Prostate gland (tissue), 2 donors: ENCODE measurements at regions not wholly inside any gene's neighbourhood (a gene's known extent, or its start where the extent isn't known, plus 50 kb on each side); places are given as distances from the start of the nearest gene placed in this dataset.

ENCODE experiments used
- DNase-seq: peaks from one replicate; pipeline ENCODE4 v3.0.0-alpha.2; 2019; ENCODE audit warnings: low spot score
- H3K27ac ChIP-seq, 2 donors: fragments of 200-600 bp; sonication (generic); 2 replicates each; pipeline ENCODE4 v1.5.1; 2017 to 2019
- H3K27me3 ChIP-seq: fragments of 200-600 bp; sonication (generic); replicated peaks from 2 replicates; pipeline ENCODE4 v1.5.1; 2019; ENCODE audit not compliant: insufficient read depth
- H3K36me3 ChIP-seq, 2 donors: fragments of 200-600 bp; sonication (generic); 1 replicate in 1 of 2; 2 replicates in 1 of 2; pipeline versions ENCODE4 v1.5.1 to v1.8.1; 2017 to 2019
- H3K4me1 ChIP-seq: fragments of 200-600 bp; sonication (generic); replicated peaks from 2 replicates; pipeline ENCODE4 v1.5.1; 2019
- H3K4me3 ChIP-seq, 2 donors: fragments of 200-600 bp; sonication (generic); 2 replicates each; pipeline ENCODE4 v1.5.1; 2017 to 2019
- H3K9me3 ChIP-seq: fragments of 200-600 bp; sonication (generic); 2 replicates; pipeline ENCODE4 v1.5.1; 2017
- CTCF ChIP-seq, 4 experiments: fragments of 200-600 bp in 2 of 4; fragments of 450-650 bp in 2 of 4; sonication (generic) in 2 of 4; IDR thresholded peaks; 1 replicate in 3 of 4; 2 replicates in 1 of 4; pipeline ENCODE4 v1.5.1; 2016 to 2019; ENCODE audit warnings: antibody characterized with exemption in 4 of 4, mild to moderate bottlenecking in 2 of 4, moderate library complexity in 2 of 4
- POLR2A ChIP-seq: fragments of 450-650 bp; IDR thresholded peaks from one replicate; pipeline ENCODE4 v1.6.1; 2016; ENCODE audit warnings: antibody characterized with exemption, mild to moderate bottlenecking
- POLR2AphosphoS5 ChIP-seq: sonication (generic); formaldehyde crosslinking; IDR thresholded peaks from one replicate; pipeline ENCODE4 v1.6.1; 2017; ENCODE audit warnings: antibody characterized with exemption
- WGBS: methylation state at CpG from one replicate; pipeline ENCODE4 v1.1.5; 2018; 5-methylcytosine and 5-hydroxymethylcytosine counted together
- intact Hi-C: fragments of 100-400 bp; cut with DNase I; formaldehyde crosslinking; loops from one replicate; pipeline ENCODE4 v1.14.2; 2022

GRCh38 chr5:143715616-143716015, 96.3 kb upstream of the HMHB1 start:
- Histone ChIP-seq H3K4me1 (no peaks in the 10 kb centered on the region), H3K27me3 (no peaks in the 10 kb centered on the region), H3K27ac (no peak overlapping the region), H3K4me3 (no peak overlapping the region), H3K36me3 (no peaks in the 10 kb centered on the region), H3K9me3 (no peaks in the 10 kb centered on the region)
- DNase-seq = no peak
- WGBS = 94% methylated on average over 3 of the region's 3 CpGs
- intact Hi-C loops = no loop called here
- no peak for TF ChIP-seq POLR2A
- no peak for TF ChIP-seq CTCF (IDR thresholded peaks at IDR 0.05)
- no peak for TF ChIP-seq POLR2AphosphoS5

GRCh38 chr5:143714629-143715028, 97.3 kb upstream of the HMHB1 start:
- no peaks in the 10 kb centered on the region for H3K9me3 ChIP-seq
- no peak overlapping the region for H3K27ac ChIP-seq
- no peaks in the 10 kb centered on the region for H3K27me3 ChIP-seq
- H3K4me1 ChIP-seq = no peaks in the 10 kb centered on the region
- DNase-seq = no peak
- no peak overlapping the region for H3K4me3 ChIP-seq
- H3K36me3 ChIP-seq = no peaks in the 10 kb centered on the region
- TF ChIP-seq CTCF (IDR thresholded peaks at IDR 0.05) (no peak), POLR2AphosphoS5 (no peak), POLR2A (no peak)
- intact Hi-C loops = no loop called here
- 94% methylated on average over 4 of the region's 4 CpGs for WGBS

DNA sequence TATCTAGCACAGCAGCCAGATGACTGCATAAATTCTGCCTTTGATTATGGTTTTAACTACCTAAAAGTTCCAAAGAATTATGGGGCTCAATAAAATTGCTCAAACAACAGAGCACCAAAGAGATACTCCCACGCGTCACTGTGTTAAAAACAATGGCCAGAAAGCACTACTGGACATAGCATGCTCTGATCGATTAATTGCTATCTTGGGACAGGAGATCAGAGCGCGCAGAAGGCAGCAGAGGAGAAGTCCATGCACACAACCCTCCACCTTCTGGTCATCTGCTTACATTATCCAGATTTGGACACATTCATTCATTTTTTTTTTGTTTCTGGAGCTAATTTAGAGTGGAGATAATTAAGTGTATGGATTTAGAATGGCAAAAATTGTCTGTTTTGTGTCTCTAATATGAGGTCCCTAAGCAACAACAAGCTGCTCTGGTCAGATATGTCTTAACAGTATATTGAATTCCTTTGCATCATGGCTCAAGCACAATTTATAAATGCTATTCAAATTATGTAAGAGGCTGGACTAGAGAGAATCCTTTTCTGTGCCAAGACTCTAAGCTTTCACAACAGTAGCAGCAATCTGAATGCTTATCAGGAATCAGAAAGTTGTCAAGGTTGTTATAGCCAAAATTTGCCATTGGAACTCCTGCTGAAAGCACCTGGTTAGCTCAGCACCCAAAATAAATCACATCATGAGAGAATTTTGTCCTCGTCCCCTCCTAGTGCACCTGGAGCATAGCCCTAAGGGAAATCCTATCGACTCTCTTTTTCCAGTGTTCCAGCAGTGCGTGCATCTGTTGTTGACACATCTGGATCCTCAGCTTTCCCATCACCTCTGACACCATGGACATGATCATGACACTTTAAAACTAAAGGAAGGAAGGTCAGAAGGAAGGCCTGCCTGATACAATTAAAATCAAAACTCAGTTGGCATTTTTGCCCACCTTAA, 98.6 kb upstream of the HMHB1 start:
- 62% methylated on average over 8 of the region's 8 CpGs for WGBS
- Histone ChIP-seq H3K9me3 (no peaks in the 10 kb centered on the region), H3K27me3 (no peaks in the 10 kb centered on the region), H3K4me1 (no peaks in the 10 kb centered on the region), H3K4me3 (no peak overlapping the region), H3K36me3 (no peaks in the 10 kb centered on the region), H3K27ac (no peak overlapping the region)
- intact Hi-C loops = no loop called here
- no peak for DNase-seq
- TF ChIP-seq POLR2AphosphoS5 = no peak
- TF ChIP-seq POLR2A = no peak
- no peak for TF ChIP-seq CTCF (IDR thresholded peaks at IDR 0.05)

- no peak overlapping the region for H3K27ac ChIP-seq
- TF ChIP-seq POLR2AphosphoS5 (no peak), CTCF (IDR thresholded peaks at IDR 0.05) (no peak), POLR2A (no peak)
- H3K4me3 ChIP-seq = no peak overlapping the region
- DNase-seq = no peak
- no peaks in the 10 kb centered on the region for H3K9me3 ChIP-seq
- H3K36me3 ChIP-seq = no peaks in the 10 kb centered on the region
- no peaks in the 10 kb centered on the region for H3K27me3 ChIP-seq
- intact Hi-C loops = no loop called here
- H3K4me1 ChIP-seq = no peaks in the 10 kb centered on the region
- WGBS = 97% methylated on average over 2 of the region's 2 CpGs
Measured at GRCh38 chr5:143708672-143709071, 103.3 kb upstream of the HMHB1 start.

- H3K36me3 ChIP-seq = no peaks in the 10 kb centered on the region
- DNase-seq = no peak
- H3K4me1 ChIP-seq = no peaks in the 10 kb centered on the region
- H3K27me3 ChIP-seq = no peaks in the 10 kb centered on the region
- intact Hi-C loops = no loop called here
- no peak for TF ChIP-seq POLR2A
- TF ChIP-seq POLR2AphosphoS5 = no peak
- TF ChIP-seq CTCF (IDR thresholded peaks at IDR 0.05) = no peak
- 60% methylated on average over 1 of the region's 1 CpG for WGBS
- H3K9me3 ChIP-seq = no peaks in the 10 kb centered on the region
- no peak overlapping the region for H3K4me3 ChIP-seq
- no peak overlapping the region for H3K27ac ChIP-seq
Measured at GRCh38 chr5:143707806-143708205, 104.2 kb upstream of the HMHB1 start.
